ENCODE measurements at regions not wholly inside any gene's neighbourhood (a gene's known extent, or its start where the extent isn't known, plus 50 kb on each side); places are given as distances from the start of the nearest gene placed in this dataset.

GRCh38 chr9:118529624-118530214, 825.5 kb downstream of the TLR4 start:
- Histone ChIP-seq H3K9me2 (ENCODE audit: insufficient read depth, low read length) (no peaks in the 10 kb centered on the region), H3K36me3 (ENCODE audit: insufficient read depth, low read length) (no peaks in the 10 kb centered on the region), H3K4me2 (ENCODE audit: low read length) (no peak overlapping the region), H3K27me3 (ENCODE audit: insufficient read depth, low read depth, low read length) (no peaks in the 10 kb centered on the region), H3K27ac (ENCODE audit: low read length) (no peak overlapping the region), H3K9me3 (ENCODE audit: low read length) (no peaks in the 10 kb centered on the region), H3F3A (ENCODE audit: insufficient read depth, low read length, poor library complexity, severe bottlenecking) (no peaks in the 10 kb centered on the region), H3K4me3 (ENCODE audit: low read length) (no peak overlapping the region), H3K9ac (ENCODE audit: low read length) (no peak overlapping the region), H2AFZ (ENCODE audit: low read depth, low read length) (no peak overlapping the region), H3K79me2 (replicated peaks; ENCODE audit: insufficient read depth, low read length) (no peaks in the 10 kb centered on the region), H4K20me1 (ENCODE audit: insufficient read depth) (no peaks in the 10 kb centered on the region)
- TF ChIP-seq EP300 (conservative IDR thresholded peaks at IDR 0.05; ENCODE audit: poor library complexity, severe bottlenecking), result no peak
- TF ChIP-seq, protein P1, sequence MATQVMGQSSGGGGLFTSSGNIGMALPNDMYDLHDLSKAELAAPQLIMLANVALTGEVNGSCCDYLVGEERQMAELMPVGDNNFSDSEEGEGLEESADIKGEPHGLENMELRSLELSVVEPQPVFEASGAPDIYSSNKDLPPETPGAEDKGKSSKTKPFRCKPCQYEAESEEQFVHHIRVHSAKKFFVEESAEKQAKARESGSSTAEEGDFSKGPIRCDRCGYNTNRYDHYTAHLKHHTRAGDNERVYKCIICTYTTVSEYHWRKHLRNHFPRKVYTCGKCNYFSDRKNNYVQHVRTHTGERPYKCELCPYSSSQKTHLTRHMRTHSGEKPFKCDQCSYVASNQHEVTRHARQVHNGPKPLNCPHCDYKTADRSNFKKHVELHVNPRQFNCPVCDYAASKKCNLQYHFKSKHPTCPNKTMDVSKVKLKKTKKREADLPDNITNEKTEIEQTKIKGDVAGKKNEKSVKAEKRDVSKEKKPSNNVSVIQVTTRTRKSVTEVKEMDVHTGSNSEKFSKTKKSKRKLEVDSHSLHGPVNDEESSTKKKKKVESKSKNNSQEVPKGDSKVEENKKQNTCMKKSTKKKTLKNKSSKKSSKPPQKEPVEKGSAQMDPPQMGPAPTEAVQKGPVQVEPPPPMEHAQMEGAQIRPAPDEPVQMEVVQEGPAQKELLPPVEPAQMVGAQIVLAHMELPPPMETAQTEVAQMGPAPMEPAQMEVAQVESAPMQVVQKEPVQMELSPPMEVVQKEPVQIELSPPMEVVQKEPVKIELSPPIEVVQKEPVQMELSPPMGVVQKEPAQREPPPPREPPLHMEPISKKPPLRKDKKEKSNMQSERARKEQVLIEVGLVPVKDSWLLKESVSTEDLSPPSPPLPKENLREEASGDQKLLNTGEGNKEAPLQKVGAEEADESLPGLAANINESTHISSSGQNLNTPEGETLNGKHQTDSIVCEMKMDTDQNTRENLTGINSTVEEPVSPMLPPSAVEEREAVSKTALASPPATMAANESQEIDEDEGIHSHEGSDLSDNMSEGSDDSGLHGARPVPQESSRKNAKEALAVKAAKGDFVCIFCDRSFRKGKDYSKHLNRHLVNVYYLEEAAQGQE (IDR thresholded peaks at IDR 0.05; ENCODE audit: borderline replicate concordance), result no peak
- TF ChIP-seq SMC3 (conservative IDR thresholded peaks at IDR 0.05; ENCODE audit: poor library complexity), result no peak
- no peak for TF ChIP-seq TAF1 (IDR thresholded peaks at IDR 0.05; ENCODE audit: low read depth)
- no peak for TF ChIP-seq MXI1 (conservative IDR thresholded peaks at IDR 0.05; ENCODE audit: poor library complexity, severe bottlenecking)
- no peak for TF ChIP-seq POLR2AphosphoS5 (IDR thresholded peaks at IDR 0.05)
- no peak for TF ChIP-seq RAD21 (conservative IDR thresholded peaks at IDR 0.05)
- TF ChIP-seq EZH2 (IDR thresholded peaks at IDR 0.05; ENCODE audit: borderline replicate concordance, insufficient read depth, low read length, poor library complexity, severe bottlenecking), result no peak
- TF ChIP-seq CTCF (IDR thresholded peaks at IDR 0.05; ENCODE audit: poor library complexity, severe bottlenecking), result no peak

- H2AFZ ChIP-seq (ENCODE audit: low read depth, low read length), result no peak overlapping the region
- H3K27me3 ChIP-seq (ENCODE audit: insufficient read depth, low read depth, low read length), result no peaks in the 10 kb centered on the region
- H3K36me3 ChIP-seq (ENCODE audit: insufficient read depth, low read length), result no peaks in the 10 kb centered on the region
- no peak overlapping the region for H3K27ac ChIP-seq (ENCODE audit: low read length)
- H3K4me2 ChIP-seq (ENCODE audit: low read length), result no peak overlapping the region
- H3K4me3 ChIP-seq (ENCODE audit: low read length), result no peak overlapping the region
- no peaks in the 10 kb centered on the region for H3K79me2 ChIP-seq (replicated peaks; ENCODE audit: insufficient read depth, low read length)
- no peaks in the 10 kb centered on the region for H3K9me2 ChIP-seq (ENCODE audit: insufficient read depth, low read length)
- H3F3A ChIP-seq (ENCODE audit: insufficient read depth, low read length, poor library complexity, severe bottlenecking), result no peaks in the 10 kb centered on the region
- no peaks in the 10 kb centered on the region for H3K9me3 ChIP-seq (ENCODE audit: low read length)
- H3K9ac ChIP-seq (ENCODE audit: low read length), result no peak overlapping the region
- TF ChIP-seq RAD21 (conservative IDR thresholded peaks at IDR 0.05), result no peak
- TF ChIP-seq MXI1 (conservative IDR thresholded peaks at IDR 0.05; ENCODE audit: poor library complexity, severe bottlenecking), result no peak
- no peak for TF ChIP-seq SMC3 (conservative IDR thresholded peaks at IDR 0.05; ENCODE audit: poor library complexity)
- no peak for TF ChIP-seq CTCF (IDR thresholded peaks at IDR 0.05; ENCODE audit: poor library complexity, severe bottlenecking)
- TF ChIP-seq, protein P1 (IDR thresholded peaks at IDR 0.05; ENCODE audit: borderline replicate concordance), result no peak
- no peak for TF ChIP-seq TAF1 (IDR thresholded peaks at IDR 0.05; ENCODE audit: low read depth)
- no peak for TF ChIP-seq EP300 (conservative IDR thresholded peaks at IDR 0.05; ENCODE audit: poor library complexity, severe bottlenecking)
- no peak for TF ChIP-seq POLR2AphosphoS5 (IDR thresholded peaks at IDR 0.05)
- TF ChIP-seq EZH2 (IDR thresholded peaks at IDR 0.05; ENCODE audit: borderline replicate concordance, insufficient read depth, low read length, poor library complexity, severe bottlenecking), result no peak
- no peaks in the 10 kb centered on the region for H4K20me1 ChIP-seq (ENCODE audit: insufficient read depth)
Measured at GRCh38 chr9:118532592-118532991, 828.4 kb downstream of the TLR4 start.

All from neural cell (in vitro differentiated cells).